C4-2B (cell line): ENCODE measurements at regions not wholly inside any gene's neighbourhood (a gene's known extent, or its start where the extent isn't known, plus 50 kb on each side); places are given as distances from the start of the nearest gene placed in this dataset.

Experiments used
- CTCF ChIP-seq: fragments of 450-650 bp; conservative IDR thresholded peaks from 2 replicates; pipeline ENCODE4 v1.5.1; 2017; ENCODE audit warnings: mild to moderate bottlenecking
- ZFX ChIP-seq: fragments of 450-650 bp; IDR thresholded peaks from 2 replicates; pipeline ENCODE4 v1.6.1; 2017

DNA sequence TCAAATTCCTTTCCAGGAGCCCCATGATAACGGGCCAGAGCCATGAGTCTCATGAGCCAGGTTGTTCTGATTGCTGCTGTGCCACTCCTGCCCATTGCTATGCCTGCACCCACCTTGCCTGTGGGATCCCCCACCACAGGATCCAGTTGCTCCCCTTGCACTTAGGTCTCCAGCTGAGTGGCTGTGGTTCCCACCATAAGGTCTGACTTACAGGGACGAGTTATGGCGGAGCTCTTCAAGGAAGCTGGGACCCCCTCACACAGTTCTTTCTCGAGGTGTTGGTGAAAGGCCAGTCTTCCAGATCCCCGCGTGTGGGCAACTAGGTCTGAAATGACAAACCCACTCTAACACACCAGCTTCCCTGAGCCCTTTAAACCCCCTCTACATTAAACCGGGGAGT lies 111.9 kb upstream of the C14orf180 start:
- TF ChIP-seq CTCF (no peak), ZFX (no peak)
